ENCODE measurements at regions not wholly inside any gene's neighbourhood (a gene's known extent, or its start where the extent isn't known, plus 50 kb on each side); places are given as distances from the start of the nearest gene placed in this dataset.

DNA sequence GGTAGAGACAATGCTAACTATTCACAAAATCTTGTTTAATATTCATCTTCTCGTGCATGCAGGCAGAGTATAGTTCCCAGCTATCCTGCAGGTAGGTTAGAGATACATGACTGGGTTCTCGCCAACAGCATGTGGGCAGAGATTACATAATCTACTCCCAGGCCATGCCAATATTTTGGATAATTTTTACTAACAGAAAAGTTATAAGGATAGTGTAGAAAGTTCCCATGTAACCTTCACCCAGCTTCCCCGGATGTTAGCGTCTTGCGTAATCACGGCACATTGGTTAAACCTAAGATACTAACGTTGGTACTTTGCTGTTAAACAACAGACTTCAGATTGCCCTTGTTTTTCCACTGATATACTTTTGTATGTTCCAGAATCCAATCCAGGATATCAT lies 215.5 kb upstream of the LARGE1 start:
- Histone ChIP-seq H3K4me3 (ENCODE audit: low read depth, low read length, poor library complexity, severe bottlenecking) (no peak overlapping the region), H3K9me3 (ENCODE audit: low read depth, low read length, poor library complexity, severe bottlenecking) (peaks cover 23% of the 10 kb centered on the region), H3K4me1 (ENCODE audit: insufficient read depth, low read length, poor library complexity, severe bottlenecking) (no peaks in the 10 kb centered on the region), H3K27me3 (replicated peaks; ENCODE audit: insufficient read depth, low read depth, low read length, poor library complexity) (no peaks in the 10 kb centered on the region), H3K27ac (ENCODE audit: low read depth, low read length, poor library complexity, severe bottlenecking) (no peak overlapping the region), H3K36me3 (ENCODE audit: insufficient read depth, low read length, poor library complexity, severe bottlenecking) (no peaks in the 10 kb centered on the region)
- POLR2A ChIA-PET (ENCODE audit: low non-redundant PET): no interaction called here
- CTCF ChIA-PET: no interaction called here
- intact Hi-C loops (cut with micrococcal nuclease; ENCODE audit: unreplicated experiment): no loop called here
- no peak for DNase-seq (ENCODE audit: low spot score)
- TF ChIP-seq EZH2 (IDR thresholded peaks at IDR 0.05; ENCODE audit: borderline replicate concordance, low read depth, low read length, poor library complexity, severe bottlenecking): no peak
- TF ChIP-seq, protein P1, sequence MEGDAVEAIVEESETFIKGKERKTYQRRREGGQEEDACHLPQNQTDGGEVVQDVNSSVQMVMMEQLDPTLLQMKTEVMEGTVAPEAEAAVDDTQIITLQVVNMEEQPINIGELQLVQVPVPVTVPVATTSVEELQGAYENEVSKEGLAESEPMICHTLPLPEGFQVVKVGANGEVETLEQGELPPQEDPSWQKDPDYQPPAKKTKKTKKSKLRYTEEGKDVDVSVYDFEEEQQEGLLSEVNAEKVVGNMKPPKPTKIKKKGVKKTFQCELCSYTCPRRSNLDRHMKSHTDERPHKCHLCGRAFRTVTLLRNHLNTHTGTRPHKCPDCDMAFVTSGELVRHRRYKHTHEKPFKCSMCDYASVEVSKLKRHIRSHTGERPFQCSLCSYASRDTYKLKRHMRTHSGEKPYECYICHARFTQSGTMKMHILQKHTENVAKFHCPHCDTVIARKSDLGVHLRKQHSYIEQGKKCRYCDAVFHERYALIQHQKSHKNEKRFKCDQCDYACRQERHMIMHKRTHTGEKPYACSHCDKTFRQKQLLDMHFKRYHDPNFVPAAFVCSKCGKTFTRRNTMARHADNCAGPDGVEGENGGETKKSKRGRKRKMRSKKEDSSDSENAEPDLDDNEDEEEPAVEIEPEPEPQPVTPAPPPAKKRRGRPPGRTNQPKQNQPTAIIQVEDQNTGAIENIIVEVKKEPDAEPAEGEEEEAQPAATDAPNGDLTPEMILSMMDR (conservative IDR thresholded peaks at IDR 0.05; ENCODE audit: low read depth, low read length): no peak
- no TSS peak for BruUV-seq (replicated peaks)

DNA sequence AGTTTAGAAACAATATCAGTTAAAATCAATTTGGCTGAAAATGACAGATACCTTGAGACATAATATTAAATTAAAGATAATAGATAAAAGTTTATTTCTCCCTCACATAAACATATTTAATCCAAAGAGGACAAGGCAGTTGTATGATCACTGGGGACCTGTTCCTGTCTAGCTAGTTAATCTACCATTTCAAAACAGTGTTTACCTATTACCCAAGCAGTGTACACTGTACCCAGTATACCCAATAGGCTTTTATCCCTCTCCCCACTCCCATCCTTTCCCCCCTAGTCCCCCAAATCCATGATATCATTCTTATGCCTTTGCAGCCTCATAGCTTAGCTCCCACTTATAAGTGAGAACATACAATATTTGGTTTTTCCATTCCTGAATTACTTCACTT lies 229.7 kb upstream of the LARGE1 start:
- H3K4me3 ChIP-seq (ENCODE audit: low read depth, low read length, poor library complexity, severe bottlenecking): no peak overlapping the region
- no peak overlapping the region for H3K27ac ChIP-seq (ENCODE audit: low read depth, low read length, poor library complexity, severe bottlenecking)
- no peaks in the 10 kb centered on the region for H3K27me3 ChIP-seq (replicated peaks; ENCODE audit: insufficient read depth, low read depth, low read length, poor library complexity)
- no peaks in the 10 kb centered on the region for H3K36me3 ChIP-seq (ENCODE audit: insufficient read depth, low read length, poor library complexity, severe bottlenecking)
- DNase-seq (ENCODE audit: low spot score): no peak
- no TSS peak for BruUV-seq (replicated peaks)
- no peak for TF ChIP-seq EZH2 (IDR thresholded peaks at IDR 0.05; ENCODE audit: borderline replicate concordance, low read depth, low read length, poor library complexity, severe bottlenecking)
- TF ChIP-seq, protein P1 (conservative IDR thresholded peaks at IDR 0.05; ENCODE audit: low read depth, low read length): no peak
- peaks cover 39% of the 10 kb centered on the region for H3K9me3 ChIP-seq (ENCODE audit: low read depth, low read length, poor library complexity, severe bottlenecking)
- POLR2A ChIA-PET (ENCODE audit: low non-redundant PET): interaction anchor here (0.6 kb wide), 1 partner anchor 489 kb away, joined by 6 read pairs; no protein-coding TSS in a partner anchor
- no peaks in the 10 kb centered on the region for H3K4me1 ChIP-seq (ENCODE audit: insufficient read depth, low read length, poor library complexity, severe bottlenecking)
- intact Hi-C loops (cut with micrococcal nuclease; ENCODE audit: unreplicated experiment): no loop called here
- CTCF ChIA-PET: no interaction called here

DNA sequence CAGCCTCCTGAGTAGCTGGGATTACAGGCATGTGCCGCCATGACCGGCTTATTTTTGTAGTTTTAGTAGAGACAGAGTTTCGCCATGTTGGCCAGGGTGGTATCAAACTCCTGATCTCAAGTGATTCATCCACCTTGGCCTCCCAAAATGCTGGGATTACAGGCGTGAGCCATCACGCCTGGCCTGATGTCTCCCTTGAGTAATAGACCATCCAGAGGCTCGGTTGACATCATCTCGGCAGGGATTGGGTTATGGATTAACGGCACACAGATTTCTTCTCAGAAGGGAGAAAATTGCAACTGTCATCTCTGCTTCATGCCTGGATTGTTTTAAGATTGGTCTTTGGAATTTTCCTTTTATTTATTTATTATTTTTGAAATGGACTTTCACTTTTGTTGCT lies 239.2 kb upstream of the LARGE1 start:
- Histone ChIP-seq H3K4me1 (ENCODE audit: insufficient read depth, low read length, poor library complexity, severe bottlenecking) (no peaks in the 10 kb centered on the region), H3K4me3 (ENCODE audit: low read depth, low read length, poor library complexity, severe bottlenecking) (no peak overlapping the region), H3K27ac (ENCODE audit: low read depth, low read length, poor library complexity, severe bottlenecking) (no peak overlapping the region), H3K27me3 (replicated peaks; ENCODE audit: insufficient read depth, low read depth, low read length, poor library complexity) (no peaks in the 10 kb centered on the region), H3K36me3 (ENCODE audit: insufficient read depth, low read length, poor library complexity, severe bottlenecking) (no peaks in the 10 kb centered on the region), H3K9me3 (ENCODE audit: low read depth, low read length, poor library complexity, severe bottlenecking) (peaks cover 12% of the 10 kb centered on the region)
- DNase-seq (ENCODE audit: low spot score): no peak
- no peak for TF ChIP-seq EZH2 (IDR thresholded peaks at IDR 0.05; ENCODE audit: borderline replicate concordance, low read depth, low read length, poor library complexity, severe bottlenecking)
- TF ChIP-seq, protein P1 (conservative IDR thresholded peaks at IDR 0.05; ENCODE audit: low read depth, low read length): no peak
- CTCF ChIA-PET: no interaction called here
- POLR2A ChIA-PET (ENCODE audit: low non-redundant PET): no interaction called here
- intact Hi-C loops (cut with micrococcal nuclease; ENCODE audit: unreplicated experiment): no loop called here
- no TSS peak for BruUV-seq (replicated peaks)

All from A673 (cell line).